ENCODE measurements at regions not wholly inside any gene's neighbourhood (a gene's known extent, or its start where the extent isn't known, plus 50 kb on each side); places are given as distances from the start of the nearest gene placed in this dataset.

DNA sequence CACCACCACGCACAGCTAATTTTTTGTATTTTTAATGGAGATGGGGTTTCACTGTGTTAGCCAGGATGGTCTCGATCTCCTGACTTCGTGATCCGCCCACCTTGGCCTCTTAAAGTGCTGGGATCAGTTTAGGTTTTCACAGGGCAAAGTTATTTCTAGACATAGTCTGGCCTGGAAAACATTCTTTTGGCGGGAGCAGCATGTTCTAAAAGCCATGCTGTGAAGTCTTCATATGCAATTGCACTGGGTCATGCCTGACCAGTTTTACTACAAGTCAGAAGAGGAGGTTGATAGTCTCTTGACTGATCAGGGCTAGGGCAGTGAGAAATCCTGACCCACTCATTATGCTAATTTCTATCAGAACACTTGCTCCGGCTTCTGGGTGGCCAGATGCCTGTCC is 131.6 kb upstream of the POU3F1 start (continued):
- TF ChIP-seq, protein P1, sequence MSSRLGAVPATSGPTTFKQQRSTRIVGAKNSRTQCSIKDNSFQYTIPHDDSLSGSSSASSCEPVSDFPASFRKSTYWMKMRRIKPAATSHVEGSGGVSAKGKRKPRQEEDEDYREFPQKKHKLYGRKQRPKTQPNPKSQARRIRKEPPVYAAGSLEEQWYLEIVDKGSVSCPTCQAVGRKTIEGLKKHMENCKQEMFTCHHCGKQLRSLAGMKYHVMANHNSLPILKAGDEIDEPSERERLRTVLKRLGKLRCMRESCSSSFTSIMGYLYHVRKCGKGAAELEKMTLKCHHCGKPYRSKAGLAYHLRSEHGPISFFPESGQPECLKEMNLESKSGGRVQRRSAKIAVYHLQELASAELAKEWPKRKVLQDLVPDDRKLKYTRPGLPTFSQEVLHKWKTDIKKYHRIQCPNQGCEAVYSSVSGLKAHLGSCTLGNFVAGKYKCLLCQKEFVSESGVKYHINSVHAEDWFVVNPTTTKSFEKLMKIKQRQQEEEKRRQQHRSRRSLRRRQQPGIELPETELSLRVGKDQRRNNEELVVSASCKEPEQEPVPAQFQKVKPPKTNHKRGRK (CRISPR knock-in tag; IDR thresholded peaks at IDR 0.05; ENCODE audit: borderline replicate concordance) = no peak
- TF ChIP-seq, protein P2, sequence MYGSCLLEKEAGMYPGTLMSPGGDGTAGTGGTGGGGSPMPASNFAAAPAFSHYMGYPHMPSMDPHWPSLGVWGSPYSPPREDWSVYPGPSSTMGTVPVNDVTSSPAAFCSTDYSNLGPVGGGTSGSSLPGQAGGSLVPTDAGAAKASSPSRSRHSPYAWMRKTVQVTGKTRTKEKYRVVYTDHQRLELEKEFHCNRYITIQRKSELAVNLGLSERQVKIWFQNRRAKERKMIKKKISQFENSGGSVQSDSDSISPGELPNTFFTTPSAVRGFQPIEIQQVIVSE (CRISPR knock-in tag; IDR thresholded peaks at IDR 0.05; ENCODE audit: borderline replicate concordance) = no peak
- TF ChIP-seq SOX15 (CRISPR knock-in tag; IDR thresholded peaks at IDR 0.05) = no peak
- TF ChIP-seq, protein P3, sequence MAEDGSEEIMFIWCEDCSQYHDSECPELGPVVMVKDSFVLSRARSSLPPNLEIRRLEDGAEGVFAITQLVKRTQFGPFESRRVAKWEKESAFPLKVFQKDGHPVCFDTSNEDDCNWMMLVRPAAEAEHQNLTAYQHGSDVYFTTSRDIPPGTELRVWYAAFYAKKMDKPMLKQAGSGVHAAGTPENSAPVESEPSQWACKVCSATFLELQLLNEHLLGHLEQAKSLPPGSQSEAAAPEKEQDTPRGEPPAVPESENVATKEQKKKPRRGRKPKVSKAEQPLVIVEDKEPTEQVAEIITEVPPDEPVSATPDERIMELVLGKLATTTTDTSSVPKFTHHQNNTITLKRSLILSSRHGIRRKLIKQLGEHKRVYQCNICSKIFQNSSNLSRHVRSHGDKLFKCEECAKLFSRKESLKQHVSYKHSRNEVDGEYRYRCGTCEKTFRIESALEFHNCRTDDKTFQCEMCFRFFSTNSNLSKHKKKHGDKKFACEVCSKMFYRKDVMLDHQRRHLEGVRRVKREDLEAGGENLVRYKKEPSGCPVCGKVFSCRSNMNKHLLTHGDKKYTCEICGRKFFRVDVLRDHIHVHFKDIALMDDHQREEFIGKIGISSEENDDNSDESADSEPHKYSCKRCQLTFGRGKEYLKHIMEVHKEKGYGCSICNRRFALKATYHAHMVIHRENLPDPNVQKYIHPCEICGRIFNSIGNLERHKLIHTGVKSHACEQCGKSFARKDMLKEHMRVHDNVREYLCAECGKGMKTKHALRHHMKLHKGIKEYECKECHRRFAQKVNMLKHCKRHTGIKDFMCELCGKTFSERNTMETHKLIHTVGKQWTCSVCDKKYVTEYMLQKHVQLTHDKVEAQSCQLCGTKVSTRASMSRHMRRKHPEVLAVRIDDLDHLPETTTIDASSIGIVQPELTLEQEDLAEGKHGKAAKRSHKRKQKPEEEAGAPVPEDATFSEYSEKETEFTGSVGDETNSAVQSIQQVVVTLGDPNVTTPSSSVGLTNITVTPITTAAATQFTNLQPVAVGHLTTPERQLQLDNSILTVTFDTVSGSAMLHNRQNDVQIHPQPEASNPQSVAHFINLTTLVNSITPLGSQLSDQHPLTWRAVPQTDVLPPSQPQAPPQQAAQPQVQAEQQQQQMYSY (CRISPR knock-in tag; IDR thresholded peaks at IDR 0.05) = no peak
- TF ChIP-seq NFATC4 (CRISPR knock-in tag; IDR thresholded peaks at IDR 0.05) = no peak
- no peak for TF ChIP-seq KAT7 (CRISPR knock-in tag; IDR thresholded peaks at IDR 0.05; ENCODE audit: borderline replicate concordance)
- no peak for TF ChIP-seq CREM (CRISPR knock-in tag; IDR thresholded peaks at IDR 0.05)

DNA sequence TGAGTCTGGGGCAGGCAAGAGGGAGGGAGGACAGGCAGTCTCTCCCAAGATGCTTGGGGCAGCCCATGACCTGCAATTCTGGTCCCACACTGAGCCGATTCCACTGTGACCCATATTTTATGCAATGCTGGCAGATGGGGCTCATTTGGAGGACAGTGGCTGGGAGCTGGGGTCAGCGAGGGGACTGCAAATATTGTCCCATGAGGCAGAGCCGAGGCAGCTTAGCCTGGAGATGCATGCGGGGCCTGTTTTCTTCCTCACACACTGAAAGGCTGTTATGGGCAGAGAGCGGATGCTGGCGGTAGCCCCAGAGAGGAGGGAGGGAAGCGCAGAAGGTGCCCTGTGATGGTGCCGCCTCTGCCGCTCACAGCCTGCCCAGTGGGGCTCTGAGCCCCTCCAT is 128.5 kb upstream of the POU3F1 start:
- Mint-ChIP-seq H3K4me3 (no peak overlapping the region), H3K27me3 (ENCODE audit: low read depth) (peaks cover 2% of the 10 kb centered on the region), H3K9me3 (peaks cover 7% of the 10 kb centered on the region), H3K27ac (no peak overlapping the region), H3K4me1 (peaks cover 7% of the 10 kb centered on the region), H3K36me3 (peaks cover 5% of the 10 kb centered on the region; the same call in 1 of the 2 replicates)
- DNase-seq (ENCODE audit: low spot score) (no peak), ATAC-seq (no peak)
- CTCF ChIA-PET = no interaction called here
- no peak for TF ChIP-seq TEAD1 (CRISPR knock-in tag; IDR thresholded peaks at IDR 0.05)
- TF ChIP-seq, protein P4, sequence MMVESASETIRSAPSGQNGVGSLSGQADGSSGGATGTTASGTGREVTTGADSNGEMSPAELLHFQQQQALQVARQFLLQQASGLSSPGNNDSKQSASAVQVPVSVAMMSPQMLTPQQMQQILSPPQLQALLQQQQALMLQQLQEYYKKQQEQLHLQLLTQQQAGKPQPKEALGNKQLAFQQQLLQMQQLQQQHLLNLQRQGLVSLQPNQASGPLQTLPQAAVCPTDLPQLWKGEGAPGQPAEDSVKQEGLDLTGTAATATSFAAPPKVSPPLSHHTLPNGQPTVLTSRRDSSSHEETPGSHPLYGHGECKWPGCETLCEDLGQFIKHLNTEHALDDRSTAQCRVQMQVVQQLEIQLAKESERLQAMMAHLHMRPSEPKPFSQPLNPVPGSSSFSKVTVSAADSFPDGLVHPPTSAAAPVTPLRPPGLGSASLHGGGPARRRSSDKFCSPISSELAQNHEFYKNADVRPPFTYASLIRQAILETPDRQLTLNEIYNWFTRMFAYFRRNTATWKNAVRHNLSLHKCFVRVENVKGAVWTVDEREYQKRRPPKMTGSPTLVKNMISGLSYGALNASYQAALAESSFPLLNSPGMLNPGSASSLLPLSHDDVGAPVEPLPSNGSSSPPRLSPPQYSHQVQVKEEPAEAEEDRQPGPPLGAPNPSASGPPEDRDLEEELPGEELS (CRISPR knock-in tag; IDR thresholded peaks at IDR 0.05) = no peak
- TF ChIP-seq ZNF219 (CRISPR knock-in tag; IDR thresholded peaks at IDR 0.05; ENCODE audit: borderline replicate concordance) = no peak
- TF ChIP-seq ZNF396 (CRISPR knock-in tag; IDR thresholded peaks at IDR 0.05; ENCODE audit: borderline replicate concordance) = no peak
- no peak for TF ChIP-seq ZNF423 (CRISPR knock-in tag; IDR thresholded peaks at IDR 0.05)
- TF ChIP-seq NFATC4 (CRISPR knock-in tag; IDR thresholded peaks at IDR 0.05) = no peak
- TF ChIP-seq, protein P2 (CRISPR knock-in tag; IDR thresholded peaks at IDR 0.05; ENCODE audit: borderline replicate concordance) = no peak
- TF ChIP-seq CREM (CRISPR knock-in tag; IDR thresholded peaks at IDR 0.05) = no peak
- TF ChIP-seq, protein P5, sequence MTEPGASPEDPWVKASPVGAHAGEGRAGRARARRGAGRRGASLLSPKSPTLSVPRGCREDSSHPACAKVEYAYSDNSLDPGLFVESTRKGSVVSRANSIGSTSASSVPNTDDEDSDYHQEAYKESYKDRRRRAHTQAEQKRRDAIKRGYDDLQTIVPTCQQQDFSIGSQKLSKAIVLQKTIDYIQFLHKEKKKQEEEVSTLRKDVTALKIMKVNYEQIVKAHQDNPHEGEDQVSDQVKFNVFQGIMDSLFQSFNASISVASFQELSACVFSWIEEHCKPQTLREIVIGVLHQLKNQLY (CRISPR knock-in tag; IDR thresholded peaks at IDR 0.05) = no peak
- no peak for TF ChIP-seq IRF2 (CRISPR knock-in tag; IDR thresholded peaks at IDR 0.05; ENCODE audit: borderline replicate concordance, low read depth)
- no peak for TF ChIP-seq GRHL2 (CRISPR knock-in tag; IDR thresholded peaks at IDR 0.05; ENCODE audit: insufficient replicate concordance, severe bottlenecking)
- no peak for TF ChIP-seq CREB1 (CRISPR knock-in tag; IDR thresholded peaks at IDR 0.05)
- POLR2A ChIA-PET = no interaction called here

Data from WTC11 (cell line).